DOHH2 (cell line): ENCODE measurements at regions not wholly inside any gene's neighbourhood (a gene's known extent, or its start where the extent isn't known, plus 50 kb on each side); places are given as distances from the start of the nearest gene placed in this dataset.

Experiments
- H3F3A ChIP-seq: fragments of 200-600 bp; sonication (generic), shearing (Covaris generic); 2 replicates; pipeline ENCODE4 v1.6.0; 2016; ENCODE audit warnings: antibody characterized with exemption, mild to moderate bottlenecking; ENCODE audit not compliant: control insufficient read depth, insufficient read depth
- H3K27ac ChIP-seq: fragments of 200-600 bp; sonication (generic); 2 replicates; pipeline ENCODE4 v1.5.1; 2014; ENCODE audit warnings: low read depth, mild to moderate bottlenecking, low read length, moderate library complexity
- H3K27me3 ChIP-seq: fragments of 200-600 bp; sonication (generic); 2 replicates; pipeline ENCODE4 v1.6.1; 2014; ENCODE audit warnings: mild to moderate bottlenecking, low read length, mixed read lengths; ENCODE audit not compliant: control insufficient read depth
- H3K36me3 ChIP-seq: fragments of 200-600 bp; sonication (generic); 2 replicates; pipeline ENCODE4 v1.6.1; 2014; ENCODE audit warnings: mild to moderate bottlenecking, low read length, moderate library complexity, mixed read lengths; ENCODE audit not compliant: control insufficient read depth
- H3K4me1 ChIP-seq: fragments of 200-600 bp; sonication (generic); 2 replicates; pipeline ENCODE4 v1.6.1; 2014; ENCODE audit warnings: mild to moderate bottlenecking, low read length, mixed read lengths; ENCODE audit not compliant: control insufficient read depth
- H3K4me2 ChIP-seq: fragments of 200-600 bp; sonication (generic); 2 replicates; pipeline ENCODE4 v1.6.0; 2014; ENCODE audit warnings: mild to moderate bottlenecking, low read length, moderate library complexity
- H3K4me3 ChIP-seq: fragments of 200-600 bp; sonication (generic); 2 replicates; pipeline ENCODE4 v1.5.1; 2014; ENCODE audit warnings: mild to moderate bottlenecking, low read length, mixed read lengths
- H3K79me2 ChIP-seq: fragments of 200-600 bp; sonication (generic); 2 replicates; pipeline ENCODE4 v1.6.1; 2014; ENCODE audit warnings: mild to moderate bottlenecking, low read length, mixed read lengths; ENCODE audit not compliant: control insufficient read depth
- H3K9me2 ChIP-seq: fragments of 200-600 bp; sonication (generic); replicated peaks from 2 replicates; pipeline ENCODE4 v1.6.1; 2014; ENCODE audit warnings: mild to moderate bottlenecking, low read length, mixed read lengths; ENCODE audit not compliant: control insufficient read depth
- H3K9me3 ChIP-seq: fragments of 200-600 bp; sonication (generic); 2 replicates; pipeline ENCODE4 v1.6.1; 2014; ENCODE audit warnings: antibody characterized with exemption, low read length, mixed read lengths; ENCODE audit not compliant: control insufficient read depth, insufficient read depth
- H4K20me1 ChIP-seq: fragments of 200-600 bp; sonication (generic); 2 replicates; pipeline ENCODE4 v1.6.0; 2014; ENCODE audit warnings: low read depth, mild to moderate bottlenecking, antibody characterized with exemption, low read length, moderate library complexity; ENCODE audit not compliant: control insufficient read depth, insufficient read depth
- CTCF ChIP-seq: fragments of 200-600 bp; sonication (generic); IDR thresholded peaks from one replicate; pipeline ENCODE4 v1.5.1; 2014; ENCODE audit warnings: antibody characterized with exemption, mild to moderate bottlenecking, low read depth, low read length; ENCODE audit not compliant: poor library complexity, severe bottlenecking
- EZH2phosphoT487 ChIP-seq: fragments of 200-600 bp; sonication (generic); IDR thresholded peaks from 2 replicates; pipeline ENCODE4 v1.6.1; 2017; ENCODE audit warnings: borderline replicate concordance, mild to moderate bottlenecking, antibody characterized with exemption, low read length, moderate library complexity, mixed read lengths

GRCh38 chr20:63106765-63107448, 100.1 kb upstream of the BHLHE23 start:
- H3K9me2 ChIP-seq, result no peaks in the 10 kb centered on the region
- H3K27me3 ChIP-seq, result peaks cover 16% of the 10 kb centered on the region; the same call in 1 of the 2 replicates
- no peaks in the 10 kb centered on the region for H3K4me1 ChIP-seq
- TF ChIP-seq CTCF, result no peak
- no peak for TF ChIP-seq EZH2phosphoT487
- no peaks in the 10 kb centered on the region for H3F3A ChIP-seq
- no peaks in the 10 kb centered on the region for H3K79me2 ChIP-seq
- H3K36me3 ChIP-seq, result no peaks in the 10 kb centered on the region
- no peak overlapping the region for H3K4me3 ChIP-seq
- no peak overlapping the region for H3K27ac ChIP-seq
- peaks cover 9% of the 10 kb centered on the region for H3K9me3 ChIP-seq
- H3K4me2 ChIP-seq, result no peak overlapping the region
- no peaks in the 10 kb centered on the region for H4K20me1 ChIP-seq

- no peaks in the 10 kb centered on the region for H3K9me2 ChIP-seq
- H3K4me1 ChIP-seq, result no peaks in the 10 kb centered on the region
- H3K4me2 ChIP-seq, result no peak overlapping the region
- H3K9me3 ChIP-seq, result peaks cover 12% of the 10 kb centered on the region
- no peaks in the 10 kb centered on the region for H4K20me1 ChIP-seq
- no peaks in the 10 kb centered on the region for H3K79me2 ChIP-seq
- H3K4me3 ChIP-seq, result no peak overlapping the region
- no peaks in the 10 kb centered on the region for H3F3A ChIP-seq
- H3K27ac ChIP-seq, result no peak overlapping the region
- no peak for TF ChIP-seq CTCF
- no peak for TF ChIP-seq EZH2phosphoT487
- no peaks in the 10 kb centered on the region for H3K36me3 ChIP-seq
- H3K27me3 ChIP-seq, result peaks cover 18% of the 10 kb centered on the region; the same call in 1 of the 2 replicates
Observed at GRCh38 chr20:63106108-63106764, 99.5 kb upstream of the BHLHE23 start.

- no peak overlapping the region for H3K27ac ChIP-seq
- H3K36me3 ChIP-seq, result no peaks in the 10 kb centered on the region
- H3K9me3 ChIP-seq, result peaks cover 8% of the 10 kb centered on the region
- peaks cover 13% of the 10 kb centered on the region; the same call in 1 of the 2 replicates for H3K27me3 ChIP-seq
- H3F3A ChIP-seq, result no peaks in the 10 kb centered on the region
- H3K79me2 ChIP-seq, result no peaks in the 10 kb centered on the region
- no peaks in the 10 kb centered on the region for H3K9me2 ChIP-seq
- TF ChIP-seq EZH2phosphoT487 (no peak), CTCF (no peak)
- no peaks in the 10 kb centered on the region for H4K20me1 ChIP-seq
- no peaks in the 10 kb centered on the region for H3K4me1 ChIP-seq
- H3K4me2 ChIP-seq, result no peak overlapping the region
- H3K4me3 ChIP-seq, result no peak overlapping the region
Observed at GRCh38 chr20:63105211-63106107, 98.7 kb upstream of the BHLHE23 start.
